A673 (cell line): ENCODE measurements at regions not wholly inside any gene's neighbourhood (a gene's known extent, or its start where the extent isn't known, plus 50 kb on each side); places are given as distances from the start of the nearest gene placed in this dataset.

Source experiments
- BruUV-seq: library from RNA; stranded (reverse); fragments of 400-500 nt; replicated peaks from 2 replicates; lab custom pipeline; 2021; lab: Mats Ljungman, UMichigan
- CTCF ChIA-PET: fragments of 300-600 bp; sonication (Branson Sonifier 250); formaldehyde crosslinking; loops from one replicate; lab custom pipeline; 2022; ENCODE audit warnings: antibody characterized with exemption; lab: Charles Lee
- POLR2A ChIA-PET: fragments of 300-600 bp; sonication (Branson Sonifier 250); formaldehyde crosslinking; loops from one replicate; lab custom pipeline; 2022; ENCODE audit warnings: antibody characterized with exemption; ENCODE audit not compliant: low non-redundant PET; lab: Charles Lee
- DNase-seq: peaks from one replicate; pipeline ENCODE4 v3.0.0-alpha.2; 2015; ENCODE audit warnings: low spot score
- H3K27ac ChIP-seq: fragments of 200-600 bp; sonication (generic); 2 replicates; pipeline ENCODE4 v1.5.1; 2016; ENCODE audit warnings: mixed run types, low read depth, mild to moderate bottlenecking, mixed read lengths, antibody characterized with exemption, low read length; ENCODE audit not compliant: poor library complexity, severe bottlenecking
- H3K27me3 ChIP-seq: fragments of 200-600 bp; sonication (generic); replicated peaks from 2 replicates; pipeline ENCODE4 v1.6.1; 2017; ENCODE audit warnings: mixed run types, low read depth, mild to moderate bottlenecking, mixed read lengths, antibody characterized with exemption, low read length; ENCODE audit not compliant: insufficient read depth, poor library complexity
- H3K36me3 ChIP-seq: fragments of 200-600 bp; sonication (generic); 2 replicates; pipeline ENCODE4 v1.6.1; 2016; ENCODE audit warnings: mixed run types, mild to moderate bottlenecking, mixed read lengths, antibody characterized with exemption, low read length; ENCODE audit not compliant: insufficient read depth, poor library complexity, severe bottlenecking
- H3K4me1 ChIP-seq: fragments of 200-600 bp; sonication (generic); 2 replicates; pipeline ENCODE4 v1.6.1; 2017; ENCODE audit warnings: mixed run types, mild to moderate bottlenecking, mixed read lengths, antibody characterized with exemption, low read length; ENCODE audit not compliant: insufficient read depth, poor library complexity, severe bottlenecking
- H3K4me3 ChIP-seq: fragments of 200-600 bp; sonication (generic); 2 replicates; pipeline ENCODE4 v1.5.1; 2016; ENCODE audit warnings: low read depth, mixed run types, mild to moderate bottlenecking, mixed read lengths, low read length; ENCODE audit not compliant: poor library complexity, severe bottlenecking
- H3K9me3 ChIP-seq: fragments of 200-600 bp; sonication (generic); 2 replicates; pipeline ENCODE4 v1.6.1; 2016; ENCODE audit warnings: mixed run types, low read depth, mild to moderate bottlenecking, mixed read lengths, antibody characterized with exemption, low read length; ENCODE audit not compliant: poor library complexity, severe bottlenecking
- EZH2 ChIP-seq: fragments of 200-600 bp; sonication (generic); IDR thresholded peaks from 2 replicates; pipeline ENCODE4 v1.6.1; 2017; ENCODE audit warnings: borderline replicate concordance, low read depth, mild to moderate bottlenecking, mixed read lengths, antibody characterized with exemption, low read length; ENCODE audit not compliant: poor library complexity, severe bottlenecking
- intact Hi-C: fragments of 100-400 bp; cut with micrococcal nuclease; formaldehyde crosslinking; loops from one replicate; pipeline ENCODE4 v1.10.0; 2022; ENCODE audit not compliant: unreplicated experiment
- TF ChIP-seq, protein P1 (sequence below): fragments of 300-800, 200-600 bp; sonication (generic); conservative IDR thresholded peaks from 2 replicates; pipeline ENCODE4 v1.5.1; 2017; ENCODE audit warnings: low read depth, mild to moderate bottlenecking, antibody characterized with exemption, low read length, moderate library complexity, mixed read lengths

DNA sequence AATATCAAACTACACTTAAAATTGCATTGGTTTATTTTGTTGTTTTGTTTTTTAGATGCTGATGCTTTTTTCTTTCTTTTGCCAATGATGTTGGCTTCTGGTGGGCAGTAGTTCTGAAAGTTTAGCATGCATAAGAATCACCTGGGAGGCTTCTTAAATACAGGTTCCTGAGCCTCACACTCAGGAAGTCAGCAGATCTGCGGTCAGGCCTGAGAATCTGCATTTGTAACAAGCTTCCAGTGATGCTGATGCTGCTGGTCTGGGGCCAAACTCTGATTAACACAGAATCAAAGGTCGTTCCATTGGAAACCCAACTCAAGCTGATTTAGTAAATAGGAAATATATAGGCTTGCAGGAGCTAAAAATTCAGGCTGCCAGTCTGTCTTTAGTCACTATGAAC lies 412.9 kb upstream of the SPTLC3 start:
- CTCF ChIA-PET: no interaction called here
- no TSS peak for BruUV-seq

DNA sequence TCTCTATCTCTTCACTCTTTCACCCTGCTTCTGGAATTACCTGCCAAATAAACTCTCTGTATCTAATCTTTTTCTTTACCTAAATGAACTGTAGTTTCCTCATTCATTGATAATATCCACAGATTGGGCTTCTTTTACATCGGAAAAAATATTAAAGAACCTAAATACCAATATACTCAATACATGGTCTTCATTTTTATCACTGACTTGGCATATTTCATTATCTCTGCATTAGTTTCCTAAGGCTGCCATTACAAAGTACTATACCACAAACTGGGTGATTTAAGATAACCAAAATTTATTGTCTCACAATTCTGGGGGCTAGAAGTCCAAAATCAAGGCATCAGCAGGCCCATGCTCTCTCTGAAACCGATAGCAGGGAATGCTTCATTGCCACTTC lies 411.9 kb upstream of the SPTLC3 start:
- Histone ChIP-seq H3K9me3 (no peaks in the 10 kb centered on the region), H3K27me3 (no peaks in the 10 kb centered on the region), H3K4me1 (peaks cover 21% of the 10 kb centered on the region), H3K27ac (peak overlapping the region; percentile 41), H3K4me3 (no peak overlapping the region), H3K36me3 (no peaks in the 10 kb centered on the region)
- BruUV-seq: no TSS peak
- no peak for TF ChIP-seq EZH2
- TF ChIP-seq, protein P1, sequence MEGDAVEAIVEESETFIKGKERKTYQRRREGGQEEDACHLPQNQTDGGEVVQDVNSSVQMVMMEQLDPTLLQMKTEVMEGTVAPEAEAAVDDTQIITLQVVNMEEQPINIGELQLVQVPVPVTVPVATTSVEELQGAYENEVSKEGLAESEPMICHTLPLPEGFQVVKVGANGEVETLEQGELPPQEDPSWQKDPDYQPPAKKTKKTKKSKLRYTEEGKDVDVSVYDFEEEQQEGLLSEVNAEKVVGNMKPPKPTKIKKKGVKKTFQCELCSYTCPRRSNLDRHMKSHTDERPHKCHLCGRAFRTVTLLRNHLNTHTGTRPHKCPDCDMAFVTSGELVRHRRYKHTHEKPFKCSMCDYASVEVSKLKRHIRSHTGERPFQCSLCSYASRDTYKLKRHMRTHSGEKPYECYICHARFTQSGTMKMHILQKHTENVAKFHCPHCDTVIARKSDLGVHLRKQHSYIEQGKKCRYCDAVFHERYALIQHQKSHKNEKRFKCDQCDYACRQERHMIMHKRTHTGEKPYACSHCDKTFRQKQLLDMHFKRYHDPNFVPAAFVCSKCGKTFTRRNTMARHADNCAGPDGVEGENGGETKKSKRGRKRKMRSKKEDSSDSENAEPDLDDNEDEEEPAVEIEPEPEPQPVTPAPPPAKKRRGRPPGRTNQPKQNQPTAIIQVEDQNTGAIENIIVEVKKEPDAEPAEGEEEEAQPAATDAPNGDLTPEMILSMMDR: no peak
- intact Hi-C loops: no loop called here
- POLR2A ChIA-PET: no interaction called here
- DNase-seq: no peak
- CTCF ChIA-PET: no interaction called here

More for the DNA sequence above, 412.9 kb upstream of the SPTLC3 start:
- Histone ChIP-seq H3K9me3 (no peaks in the 10 kb centered on the region), H3K4me1 (peaks cover 21% of the 10 kb centered on the region), H3K27ac (no peak overlapping the region), H3K27me3 (no peaks in the 10 kb centered on the region), H3K36me3 (no peaks in the 10 kb centered on the region), H3K4me3 (no peak overlapping the region)
- TF ChIP-seq EZH2: no peak
- TF ChIP-seq, protein P1: no peak
- intact Hi-C loops: no loop called here
- no peak for DNase-seq
- POLR2A ChIA-PET: no interaction called here

DNA sequence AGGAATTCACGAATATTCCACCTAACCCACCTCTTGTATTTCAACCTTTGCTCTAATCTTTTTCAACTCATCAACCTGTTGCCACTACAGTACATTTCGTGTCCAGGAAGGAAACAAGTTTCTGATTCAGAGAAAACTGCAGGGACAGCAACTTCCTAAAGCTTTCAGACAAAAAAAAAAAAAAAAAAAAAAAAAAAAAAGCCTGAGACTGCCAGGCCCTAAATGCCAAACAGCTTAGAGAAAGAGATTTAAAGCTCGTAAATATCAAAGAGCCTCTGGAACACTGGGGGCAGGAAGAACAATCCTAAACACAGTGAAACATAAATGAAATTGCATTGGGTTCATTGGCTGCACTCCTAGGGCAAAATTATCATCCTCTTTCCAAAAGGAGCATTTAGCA lies 411.2 kb upstream of the SPTLC3 start:
- peak overlapping the region; percentile 41 for H3K27ac ChIP-seq
- POLR2A ChIA-PET: no interaction called here
- CTCF ChIA-PET: no interaction called here
- H3K4me3 ChIP-seq: no peak overlapping the region
- TF ChIP-seq EZH2: no peak
- TF ChIP-seq, protein P1: no peak
- no peaks in the 10 kb centered on the region for H3K27me3 ChIP-seq
- DNase-seq: peak; percentile 68
- H3K4me1 ChIP-seq: peaks cover 21% of the 10 kb centered on the region
- intact Hi-C loops: no loop called here
- no peaks in the 10 kb centered on the region for H3K9me3 ChIP-seq
- H3K36me3 ChIP-seq: no peaks in the 10 kb centered on the region
- BruUV-seq: no TSS peak
